HG02973 (cell line): ENCODE measurements at regions not wholly inside any gene's neighbourhood (a gene's known extent, or its start where the extent isn't known, plus 50 kb on each side); places are given as distances from the start of the nearest gene placed in this dataset.
"Not testable (repeated sequence)": the region's sequence is repeated elsewhere in the genome, so short reads cannot be mapped to it uniquely, and the experiment has no call there.

Source experiments
- ATAC-seq: cut with Tn5 transposase; IDR thresholded peaks from one replicate; pipeline ENCODE4 v1.9.1; 2021; ENCODE audit warnings: moderate library complexity; ENCODE audit not compliant: unreplicated experiment

DNA sequence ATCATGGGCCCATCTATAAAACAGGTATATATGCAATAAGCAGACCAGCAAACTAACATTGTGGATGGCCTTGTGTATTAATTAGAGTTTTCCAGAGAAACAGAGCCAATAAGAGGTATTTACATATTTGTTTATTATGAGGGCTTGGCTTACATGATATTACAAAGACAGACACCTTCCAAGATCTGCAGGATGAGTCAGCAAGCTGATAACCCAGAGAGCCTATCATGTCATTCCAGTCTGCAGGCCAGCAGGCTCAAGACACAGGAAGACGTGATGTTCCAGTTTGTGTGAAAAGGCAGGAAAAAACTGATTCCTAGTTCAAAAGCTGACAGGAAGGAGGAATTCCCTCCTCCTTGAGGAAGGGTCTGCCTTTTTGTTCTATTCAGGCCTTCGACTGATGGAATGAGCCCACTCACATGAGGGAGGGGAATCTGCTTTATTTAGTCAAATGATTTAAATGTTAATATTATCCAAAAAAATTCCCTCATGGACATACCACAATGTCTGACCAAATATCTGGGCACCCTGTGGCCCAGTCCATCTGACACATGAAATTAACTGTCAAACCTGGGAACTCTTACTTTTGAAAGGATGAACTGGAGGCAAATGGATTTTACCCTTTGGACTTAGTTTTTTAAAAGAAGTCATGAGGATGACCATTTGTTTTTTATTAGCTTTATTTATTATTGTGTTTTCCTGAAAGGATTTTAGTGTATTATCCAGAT is 161.2 kb upstream of the CHD1 start:
- no peak for ATAC-seq

DNA sequence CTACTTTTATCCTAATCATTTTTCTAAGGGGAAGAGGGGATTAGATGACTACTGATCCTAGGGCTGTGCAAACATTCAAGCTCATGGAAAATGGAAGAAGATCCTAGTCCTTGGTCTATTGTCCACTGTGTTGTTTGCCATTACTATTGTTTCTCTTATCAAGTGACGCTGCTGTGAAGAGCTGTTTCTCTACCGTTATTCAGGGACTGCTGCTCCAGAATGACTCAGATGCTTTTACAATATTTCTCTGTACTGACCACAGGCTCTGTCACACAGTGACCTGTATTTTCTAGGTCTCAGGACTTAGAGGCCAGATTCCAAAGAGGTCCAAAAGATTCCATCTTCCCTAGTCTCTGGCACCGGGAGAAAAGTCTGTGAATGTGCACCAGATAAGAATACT is 159.5 kb upstream of the CHD1 start:
- ATAC-seq = no peak

- ATAC-seq = no peak
These were observed 154.4 kb upstream of the CHD1 start for GRCh38 chr5:99083197-99083596.

DNA sequence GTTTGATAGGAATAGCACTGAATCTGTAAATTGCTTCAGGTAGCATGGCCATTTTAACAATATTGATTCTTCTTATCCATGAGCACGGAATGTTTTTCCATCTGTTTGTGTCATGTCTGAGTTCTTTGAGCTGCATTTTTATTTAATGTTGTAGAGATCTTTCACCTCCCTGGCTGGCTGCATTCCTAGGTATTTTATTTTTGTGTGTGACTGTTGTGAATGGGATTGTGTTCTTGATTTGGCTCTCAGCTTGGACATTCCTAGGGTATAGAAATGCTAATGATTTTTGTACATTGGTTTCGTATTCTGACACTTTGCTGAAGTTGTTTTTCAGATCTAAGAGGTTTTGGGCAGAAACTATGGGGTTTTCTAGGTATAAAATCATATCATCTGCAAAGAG is 152.9 kb upstream of the CHD1 start:
- ATAC-seq = no peak

DNA sequence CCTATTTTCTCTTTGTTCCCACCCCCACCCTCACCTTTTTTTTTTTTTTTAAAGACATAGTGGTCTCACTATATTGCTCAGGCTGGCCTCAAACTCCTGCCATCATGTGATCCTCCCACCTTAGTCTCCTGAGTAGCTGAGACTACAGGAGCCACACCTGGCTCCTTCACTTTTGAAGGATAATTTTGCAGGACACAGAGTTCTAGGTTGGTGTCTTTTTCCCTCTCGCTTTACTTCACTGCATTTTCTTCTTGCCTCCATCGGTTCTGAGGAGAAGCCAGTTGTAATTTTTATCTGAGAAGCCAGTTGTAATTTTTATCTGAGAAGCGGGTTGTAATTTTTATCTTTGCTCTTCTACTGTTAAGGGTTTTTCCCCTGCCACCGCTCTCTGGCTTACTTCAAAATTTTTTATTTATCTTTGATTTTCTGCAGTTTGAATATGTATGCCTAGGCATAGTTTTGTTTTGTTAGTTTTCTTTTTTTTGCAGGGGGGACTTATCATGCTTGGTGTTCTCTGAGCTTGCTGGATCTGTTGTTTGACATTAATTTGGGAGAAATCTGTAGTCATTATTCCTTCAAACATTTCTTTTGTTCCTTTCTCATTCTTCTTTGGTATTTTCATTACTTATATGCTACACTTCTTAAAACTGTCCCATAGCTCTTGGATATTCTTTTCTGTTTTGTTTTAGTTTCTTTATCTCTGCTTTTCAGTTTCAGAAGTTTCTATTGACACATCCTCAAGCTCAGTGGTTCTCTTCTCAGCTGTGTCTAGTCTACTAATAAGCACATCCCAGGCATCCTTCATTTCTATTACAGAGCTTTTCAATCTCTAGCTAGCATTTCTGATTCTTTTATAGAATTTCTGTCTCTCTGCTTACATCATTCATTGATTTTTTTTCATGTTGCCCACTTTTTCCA is 148.2 kb upstream of the CHD1 start:
- ATAC-seq = peak; percentile 65

DNA sequence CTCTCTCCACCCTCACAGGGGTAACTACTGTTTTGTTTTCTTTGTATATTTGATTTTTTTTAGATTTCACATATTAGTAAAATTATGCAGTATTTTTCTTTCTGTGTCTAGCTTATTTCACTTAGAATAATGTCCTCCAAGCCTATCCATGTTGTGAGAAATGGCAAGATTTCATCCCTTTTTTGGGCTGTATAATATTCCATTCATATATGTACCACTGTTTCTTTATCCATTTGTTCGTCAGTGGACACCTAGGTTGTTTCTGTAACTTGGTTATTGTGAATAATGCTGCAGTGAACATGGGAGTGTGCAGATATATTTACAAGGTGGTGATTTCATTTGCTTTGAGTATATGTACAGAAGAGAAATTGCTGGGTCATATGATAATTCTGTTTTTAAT is 144.0 kb upstream of the CHD1 start:
- ATAC-seq = no peak

DNA sequence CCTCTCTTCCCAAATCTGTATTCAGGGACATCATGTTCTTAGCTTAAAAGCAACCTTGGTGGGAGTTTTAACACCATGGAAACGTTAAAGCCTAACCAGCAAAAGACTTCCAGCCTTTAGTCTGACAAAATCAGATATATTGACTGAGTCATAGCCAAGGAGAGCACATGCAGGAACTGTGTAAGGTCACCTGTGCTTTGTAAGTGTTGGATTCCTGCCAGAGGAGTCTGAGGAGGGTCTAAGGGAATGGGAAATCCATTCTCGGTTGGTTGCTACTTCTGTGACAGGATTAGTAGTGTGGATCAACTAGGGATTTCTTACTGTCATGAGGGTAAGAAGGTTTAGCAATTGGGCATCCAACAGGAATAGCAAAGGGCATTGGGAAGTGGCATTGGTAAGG is 142.0 kb upstream of the CHD1 start:
- ATAC-seq = no peak

- ATAC-seq = no peak
These were observed 141.6 kb upstream of the CHD1 start for GRCh38 chr5:99070362-99070761.

GRCh38 chr5:99068944-99069650 is 140.3 kb upstream of the CHD1 start:
- peak; percentile 80 for ATAC-seq

- no peak for ATAC-seq
These were observed 134.9 kb upstream of the CHD1 start for GRCh38 chr5:99063737-99064136.

GRCh38 chr5:99061711-99062110 is 132.9 kb upstream of the CHD1 start:
- ATAC-seq = no peak

DNA sequence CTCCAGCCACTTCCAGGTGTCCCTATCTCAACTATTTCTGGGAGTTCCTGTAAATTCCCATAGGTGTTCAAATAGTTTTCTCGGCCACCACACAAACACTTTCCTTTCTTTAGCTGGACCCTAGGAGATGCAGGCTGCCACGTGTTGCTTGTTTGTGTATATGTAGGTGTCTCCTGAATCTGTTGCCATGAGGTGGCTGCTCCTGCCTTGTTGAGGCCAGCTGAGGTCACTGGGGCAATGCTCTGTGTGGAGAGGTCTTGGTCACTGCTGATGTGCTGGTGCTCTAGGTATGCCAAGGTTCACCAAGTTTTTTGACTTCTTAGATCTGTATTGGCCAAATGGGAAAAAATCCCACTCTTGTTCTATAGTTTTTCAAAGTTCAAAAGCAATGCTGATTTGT is 132.5 kb upstream of the CHD1 start:
- ATAC-seq = no peak

GRCh38 chr5:99060306-99061261 is 131.8 kb upstream of the CHD1 start:
- ATAC-seq = peak; percentile 70

GRCh38 chr5:99059685-99060084 is 130.9 kb upstream of the CHD1 start:
- ATAC-seq = peak; percentile 50

GRCh38 chr5:99058466-99058865 is 129.7 kb upstream of the CHD1 start:
- ATAC-seq = no peak

- no peak for ATAC-seq
These were observed 126.2 kb upstream of the CHD1 start for GRCh38 chr5:99054972-99055371.

- ATAC-seq = no peak
These were observed 117.1 kb upstream of the CHD1 start for GRCh38 chr5:99045871-99046270.

- not testable (repeated sequence) for ATAC-seq
These were observed 114.5 kb upstream of the CHD1 start for GRCh38 chr5:99043257-99043656.

GRCh38 chr5:99037668-99038067 is 108.9 kb upstream of the CHD1 start:
- ATAC-seq = no peak

DNA sequence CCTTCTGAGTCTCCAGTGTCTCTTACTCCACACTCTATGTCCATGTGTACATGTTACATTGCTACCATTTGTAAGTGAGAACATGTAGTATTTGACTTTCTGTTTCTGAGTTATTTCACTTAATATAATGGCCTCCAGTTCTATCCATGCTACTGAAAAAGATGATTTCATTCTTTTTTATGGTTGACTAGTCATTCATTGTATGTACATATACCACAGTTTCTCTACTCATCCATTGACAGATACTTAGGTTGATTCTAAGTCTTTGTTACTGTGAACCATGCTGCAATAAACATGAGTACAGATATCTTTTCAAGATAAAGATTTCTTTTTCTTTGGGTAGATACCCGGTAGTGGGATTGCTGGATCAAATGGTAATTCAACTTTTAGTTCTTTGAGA is 107.1 kb upstream of the CHD1 start:
- no peak for ATAC-seq
